Liver (tissue), 8 donors: ENCODE measurements at regions not wholly inside any gene's neighbourhood (a gene's known extent, or its start where the extent isn't known, plus 50 kb on each side); places are given as distances from the start of the nearest gene placed in this dataset.

Experiments
- DNase-seq: peaks from one replicate; pipeline ENCODE4 v3.0.0-alpha.2; 2017; ENCODE audit warnings: low spot score
- H3K27ac ChIP-seq, 2 donors: one replicate each; pipeline ENCODE4 v1.7.0; 2013; ENCODE audit warnings: inconsistent platforms in 2 of 2, low read length in 2 of 2, control low read depth in 1 of 2, low read depth in 1 of 2, mild to moderate bottlenecking in 1 of 2
- H3K27me3 ChIP-seq, 4 donors: one replicate each; pipeline versions ENCODE4 v1.6.1 to v1.7.0; 2013; ENCODE audit warnings: low read length in 3 of 4, inconsistent platforms in 1 of 4, mild to moderate bottlenecking in 1 of 4, moderate library complexity in 1 of 4; ENCODE audit not compliant: control insufficient read depth in 4 of 4, insufficient read depth in 4 of 4
- H3K36me3 ChIP-seq, 4 donors: one replicate each; pipeline versions ENCODE4 v1.6.1 to v1.7.0; 2013; ENCODE audit warnings: low read length in 3 of 4, mild to moderate bottlenecking in 3 of 4, low read depth in 1 of 4, moderate library complexity in 1 of 4; ENCODE audit not compliant: control insufficient read depth in 4 of 4, insufficient read depth in 3 of 4
- H3K4me1 ChIP-seq, 4 donors: one replicate each; pipeline versions ENCODE4 v1.6.1 to v1.7.0; 2013; ENCODE audit warnings: low read length in 3 of 4, mild to moderate bottlenecking in 3 of 4, moderate library complexity in 1 of 4; ENCODE audit not compliant: control insufficient read depth in 4 of 4, insufficient read depth in 4 of 4
- H3K4me3 ChIP-seq, 3 donors: one replicate each; pipeline versions ENCODE4 v1.6.1 to v1.7.0; 2013; ENCODE audit warnings: low read length in 3 of 3, control low read depth in 1 of 3, low read depth in 1 of 3, mild to moderate bottlenecking in 1 of 3
- H3K9ac ChIP-seq, 2 donors: one replicate each; pipeline ENCODE4 v1.7.0; 2013; ENCODE audit warnings: low read length in 2 of 2, mild to moderate bottlenecking in 2 of 2, moderate library complexity in 2 of 2, control low read depth in 1 of 2, low read depth in 1 of 2
- H3K9me3 ChIP-seq, 4 donors: one replicate each; pipeline versions ENCODE4 v1.6.1 to v1.7.0; 2013; ENCODE audit warnings: low read length in 3 of 4; ENCODE audit not compliant: control insufficient read depth in 4 of 4
- ATF3 ChIP-seq: IDR thresholded peaks from 2 replicates; pipeline ENCODE4 v1.6.1; 2016; ENCODE audit warnings: antibody characterized with exemption
- EGR1 ChIP-seq, 2 donors: IDR thresholded peaks; 2 replicates each; pipeline ENCODE4 v1.6.1; 2016 to 2018; ENCODE audit warnings: antibody characterized with exemption in 2 of 2, low read depth in 2 of 2
- FOXA1 ChIP-seq: IDR thresholded peaks from 2 replicates; pipeline ENCODE4 v1.6.1; 2016; ENCODE audit warnings: antibody characterized with exemption
- FOXA2 ChIP-seq: IDR thresholded peaks from 2 replicates; pipeline ENCODE4 v1.6.1; 2016; ENCODE audit warnings: antibody characterized with exemption
- GABPA ChIP-seq, 2 donors: IDR thresholded peaks in 1 of 2; conservative IDR thresholded peaks in 1 of 2; 2 replicates each; pipeline ENCODE4 v1.6.1; 2016; ENCODE audit warnings: antibody characterized with exemption in 2 of 2, mild to moderate bottlenecking in 1 of 2, moderate library complexity in 1 of 2
- HNF4A ChIP-seq, 2 donors: conservative IDR thresholded peaks; 2 replicates each; pipeline ENCODE4 v1.6.1; 2016; ENCODE audit warnings: antibody characterized with exemption in 2 of 2, mild to moderate bottlenecking in 2 of 2
- HNF4G ChIP-seq: IDR thresholded peaks from 2 replicates; pipeline ENCODE4 v1.6.1; 2016; ENCODE audit warnings: antibody characterized with exemption
- JUND ChIP-seq, 2 donors: IDR thresholded peaks; 2 replicates each; pipeline ENCODE4 v1.6.1; 2016; ENCODE audit warnings: antibody characterized with exemption in 2 of 2
- REST ChIP-seq: IDR thresholded peaks from 2 replicates; pipeline ENCODE4 v1.6.1; 2016; ENCODE audit warnings: antibody characterized with exemption, mild to moderate bottlenecking
- RXRA ChIP-seq, 2 donors: IDR thresholded peaks; 2 replicates each; pipeline ENCODE4 v1.6.1; 2017 to 2018; ENCODE audit warnings: antibody characterized with exemption in 2 of 2, mild to moderate bottlenecking in 1 of 2
- SP1 ChIP-seq: IDR thresholded peaks from 2 replicates; pipeline ENCODE4 v1.6.1; 2018; ENCODE audit warnings: antibody characterized with exemption, mild to moderate bottlenecking
- TAF1 ChIP-seq: conservative IDR thresholded peaks from 2 replicates; pipeline ENCODE4 v1.6.1; 2016; ENCODE audit warnings: antibody characterized with exemption, mild to moderate bottlenecking
- YY1 ChIP-seq: IDR thresholded peaks from 2 replicates; pipeline ENCODE4 v1.6.1; 2016; ENCODE audit warnings: antibody characterized with exemption, mild to moderate bottlenecking
- WGBS: extraction: QIAGEN DNeasy Blood & Tissue Kit; methylation state at CpG from one replicate; pipeline ENCODE4 v1.1.7; 2013; 5-methylcytosine and 5-hydroxymethylcytosine counted together
- TF ChIP-seq, protein P1 (sequence below): IDR thresholded peaks from 2 replicates; pipeline ENCODE4 v1.6.1; 2016; ENCODE audit warnings: antibody characterized with exemption
- TF ChIP-seq, protein P2 (sequence below): fragments of 150-350 bp; IDR thresholded peaks from 2 replicates; pipeline ENCODE4 v1.5.1; 2017; ENCODE audit warnings: improper control_type of control experiment, low read depth, low read length; ENCODE audit not compliant: missing input control
- TF ChIP-seq, protein P3 (sequence below): IDR thresholded peaks from 2 replicates; pipeline ENCODE4 v1.6.1; 2016; ENCODE audit warnings: antibody characterized with exemption
- donor health status: healthy.
- donor health status: healthy.
- donor health status: healthy.
- donor health status: healthy.
- donor health status: healthy.

DNA sequence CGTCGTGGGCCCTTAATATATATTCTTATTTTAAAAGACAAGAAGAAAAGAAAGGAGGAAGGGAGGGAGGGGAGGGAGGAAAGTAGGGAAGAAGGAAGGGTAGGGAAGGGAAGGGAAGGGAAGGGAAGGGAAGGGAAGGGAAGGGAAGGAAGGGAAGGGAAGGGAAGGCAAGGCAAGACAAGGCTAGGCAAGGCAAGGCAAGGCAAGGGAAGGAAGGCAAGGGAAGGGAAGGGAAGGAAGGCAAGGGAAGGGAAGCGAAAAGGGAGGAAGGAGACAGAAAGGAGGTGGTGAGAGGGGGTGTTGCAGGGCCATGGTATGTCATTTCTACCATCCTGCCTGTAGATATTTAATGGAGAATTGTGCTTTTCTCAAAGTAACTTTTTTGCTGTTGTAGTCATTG, 83.9 kb upstream of the BTBD3 start (continued):
- TF ChIP-seq, protein P1, sequence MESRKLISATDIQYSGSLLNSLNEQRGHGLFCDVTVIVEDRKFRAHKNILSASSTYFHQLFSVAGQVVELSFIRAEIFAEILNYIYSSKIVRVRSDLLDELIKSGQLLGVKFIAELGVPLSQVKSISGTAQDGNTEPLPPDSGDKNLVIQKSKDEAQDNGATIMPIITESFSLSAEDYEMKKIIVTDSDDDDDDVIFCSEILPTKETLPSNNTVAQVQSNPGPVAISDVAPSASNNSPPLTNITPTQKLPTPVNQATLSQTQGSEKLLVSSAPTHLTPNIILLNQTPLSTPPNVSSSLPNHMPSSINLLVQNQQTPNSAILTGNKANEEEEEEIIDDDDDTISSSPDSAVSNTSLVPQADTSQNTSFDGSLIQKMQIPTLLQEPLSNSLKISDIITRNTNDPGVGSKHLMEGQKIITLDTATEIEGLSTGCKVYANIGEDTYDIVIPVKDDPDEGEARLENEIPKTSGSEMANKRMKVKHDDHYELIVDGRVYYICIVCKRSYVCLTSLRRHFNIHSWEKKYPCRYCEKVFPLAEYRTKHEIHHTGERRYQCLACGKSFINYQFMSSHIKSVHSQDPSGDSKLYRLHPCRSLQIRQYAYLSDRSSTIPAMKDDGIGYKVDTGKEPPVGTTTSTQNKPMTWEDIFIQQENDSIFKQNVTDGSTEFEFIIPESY: no peak

GRCh38 chr20:11838076-11838636, 79.5 kb upstream of the BTBD3 start:
- H3K27ac ChIP-seq: no peak overlapping the region
- H3K4me1 ChIP-seq: no peaks in the 10 kb centered on the region
- no peak for DNase-seq
- no peak overlapping the region for H3K9ac ChIP-seq
- no peak overlapping the region for H3K4me3 ChIP-seq
- H3K36me3 ChIP-seq: no peaks in the 10 kb centered on the region
- no peaks in the 10 kb centered on the region for H3K27me3 ChIP-seq
- TF ChIP-seq, protein P2, sequence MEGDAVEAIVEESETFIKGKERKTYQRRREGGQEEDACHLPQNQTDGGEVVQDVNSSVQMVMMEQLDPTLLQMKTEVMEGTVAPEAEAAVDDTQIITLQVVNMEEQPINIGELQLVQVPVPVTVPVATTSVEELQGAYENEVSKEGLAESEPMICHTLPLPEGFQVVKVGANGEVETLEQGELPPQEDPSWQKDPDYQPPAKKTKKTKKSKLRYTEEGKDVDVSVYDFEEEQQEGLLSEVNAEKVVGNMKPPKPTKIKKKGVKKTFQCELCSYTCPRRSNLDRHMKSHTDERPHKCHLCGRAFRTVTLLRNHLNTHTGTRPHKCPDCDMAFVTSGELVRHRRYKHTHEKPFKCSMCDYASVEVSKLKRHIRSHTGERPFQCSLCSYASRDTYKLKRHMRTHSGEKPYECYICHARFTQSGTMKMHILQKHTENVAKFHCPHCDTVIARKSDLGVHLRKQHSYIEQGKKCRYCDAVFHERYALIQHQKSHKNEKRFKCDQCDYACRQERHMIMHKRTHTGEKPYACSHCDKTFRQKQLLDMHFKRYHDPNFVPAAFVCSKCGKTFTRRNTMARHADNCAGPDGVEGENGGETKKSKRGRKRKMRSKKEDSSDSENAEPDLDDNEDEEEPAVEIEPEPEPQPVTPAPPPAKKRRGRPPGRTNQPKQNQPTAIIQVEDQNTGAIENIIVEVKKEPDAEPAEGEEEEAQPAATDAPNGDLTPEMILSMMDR: no peak
- TF ChIP-seq, protein P3, sequence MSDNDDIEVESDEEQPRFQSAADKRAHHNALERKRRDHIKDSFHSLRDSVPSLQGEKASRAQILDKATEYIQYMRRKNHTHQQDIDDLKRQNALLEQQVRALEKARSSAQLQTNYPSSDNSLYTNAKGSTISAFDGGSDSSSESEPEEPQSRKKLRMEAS: no peak
- TF ChIP-seq ATF3 (no peak), EGR1 (IDR thresholded peaks at IDR 0.05; ENCODE audit: low read depth in 2 of 2) (no peak), HNF4G (no peak), SP1 (no peak), FOXA2 (no peak), RXRA (IDR thresholded peaks at IDR 0.05) (no peak), YY1 (no peak)
- no peaks in the 10 kb centered on the region for H3K9me3 ChIP-seq
- WGBS: 66% methylated on average over 4 of the region's 4 CpGs

- H3K27ac ChIP-seq: no peak overlapping the region
- no peaks in the 10 kb centered on the region for H3K9me3 ChIP-seq
- no peak overlapping the region for H3K9ac ChIP-seq
- H3K27me3 ChIP-seq: no peaks in the 10 kb centered on the region
- DNase-seq: no peak
- WGBS: 77% methylated on average over 3 of the region's 3 CpGs
- no peak overlapping the region for H3K4me3 ChIP-seq
- H3K4me1 ChIP-seq: no peaks in the 10 kb centered on the region
- no peaks in the 10 kb centered on the region for H3K36me3 ChIP-seq
- TF ChIP-seq, protein P1: no peak
- TF ChIP-seq FOXA1 (no peak), GABPA (IDR thresholded peaks at IDR 0.05 in 1 of 2, conservative IDR thresholded peaks at IDR 0.05 in 1 of 2) (no peak), RXRA (IDR thresholded peaks at IDR 0.05) (no peak), EGR1 (IDR thresholded peaks at IDR 0.05; ENCODE audit: low read depth in 2 of 2) (no peak), FOXA2 (no peak), ATF3 (no peak), REST (no peak), TAF1 (no peak), HNF4A (conservative IDR thresholded peaks at IDR 0.05) (no peak), JUND (IDR thresholded peaks at IDR 0.05) (no peak), HNF4G (no peak)
- TF ChIP-seq, protein P2: no peak
- TF ChIP-seq, protein P3: no peak
Measured at GRCh38 chr20:11841972-11842461, 75.7 kb upstream of the BTBD3 start.
